H1 (cell line): ENCODE measurements at regions not wholly inside any gene's neighbourhood (a gene's known extent, or its start where the extent isn't known, plus 50 kb on each side); places are given as distances from the start of the nearest gene placed in this dataset.
"Not testable (repeated sequence)": the region's sequence is repeated elsewhere in the genome, so short reads cannot be mapped to it uniquely, and the experiment has no call there.

Experiments
- CTCF ChIA-PET: fragments of 300-600 bp; sonication (Branson Sonifier 250); formaldehyde crosslinking; loops from one replicate; lab custom pipeline; 2021; ENCODE audit not compliant: partially characterized antibody; lab: Charles Lee
- POLR2A ChIA-PET: fragments of 300-600 bp; sonication (Branson Sonifier 250); formaldehyde crosslinking; loops from one replicate; lab custom pipeline; 2021; ENCODE audit warnings: inconsistent platforms; ENCODE audit not compliant: partially characterized antibody; lab: Charles Lee
- DNase-seq, 2 experiments: peaks; one replicate each; pipeline versions ENCODE4 v3.0.0 to v3.0.0-alpha.2; 2010 to 2022; ENCODE audit warnings: low spot score in 2 of 2, low read depth in 1 of 2, mixed read lengths in 1 of 2
- FAIRE-seq: peaks from 2 replicates; lab custom pipeline; 2011; peaks lifted over from hg19 to GRCh38; lab: Jason Lieb, UNC
- H2AFZ ChIP-seq: 2 replicates; pipeline ENCODE4 v1.8.1; 2012; ENCODE audit warnings: low read length, inconsistent platforms
- H2AK5ac ChIP-seq: 2 replicates; pipeline ENCODE4 v1.6.1; 2013; ENCODE audit warnings: low read depth, low read length
- H2BK120ac ChIP-seq: replicated peaks from 2 replicates; pipeline ENCODE3; 2013; ENCODE audit warnings: low read depth, low read length, inconsistent platforms
- H2BK12ac ChIP-seq: 2 replicates; pipeline ENCODE4 v1.6.1; 2013; ENCODE audit warnings: low read depth, low read length
- H2BK15ac ChIP-seq: 2 replicates; pipeline ENCODE4 v1.6.1; 2013; ENCODE audit warnings: low read length
- H2BK20ac ChIP-seq: 2 replicates; pipeline ENCODE4 v1.6.1; 2013; ENCODE audit warnings: low read length
- H2BK5ac ChIP-seq: 2 replicates; pipeline ENCODE4 v1.6.1; 2013; ENCODE audit warnings: low read depth, low read length
- H3K14ac ChIP-seq: 2 replicates; pipeline ENCODE4 v1.6.1; 2013; ENCODE audit warnings: inconsistent platforms; ENCODE audit not compliant: insufficient read length
- H3K18ac ChIP-seq: 2 replicates; pipeline ENCODE4 v1.6.1; 2013; ENCODE audit warnings: low read length; ENCODE audit errors: extremely low read depth
- H3K23ac ChIP-seq: 2 replicates; pipeline ENCODE4 v1.6.1; 2013; ENCODE audit warnings: inconsistent platforms; ENCODE audit not compliant: insufficient read length
- H3K23me2 ChIP-seq: 2 replicates; pipeline ENCODE4 v1.6.1; 2013; ENCODE audit warnings: low read depth, low read length
- H3K27ac ChIP-seq: 2 replicates; pipeline ENCODE4 v1.6.1; 2011; ENCODE audit warnings: low read depth, low read length, inconsistent platforms
- H3K27me3 ChIP-seq, 4 experiments: replicated peaks in 1 of 4; 1 replicate in 1 of 4; 2 replicates in 3 of 4; pipeline versions ENCODE4 v1.6.1 to v1.8.1; 2011 to 2013; ENCODE audit warnings: low read length in 3 of 4, mild to moderate bottlenecking in 3 of 4, inconsistent platforms in 2 of 4, mixed read lengths in 2 of 4, moderate library complexity in 1 of 4; ENCODE audit not compliant: control insufficient read depth in 3 of 4, insufficient read depth in 3 of 4; ENCODE audit errors: extremely low read depth in 1 of 4
- H3K36me3 ChIP-seq, 4 experiments: 2 replicates each; pipeline versions ENCODE4 v1.6.1 to v1.8.1; 2011 to 2013; ENCODE audit warnings: mild to moderate bottlenecking in 4 of 4, low read length in 3 of 4, moderate library complexity in 2 of 4, control low read depth in 1 of 4, inconsistent platforms in 1 of 4; ENCODE audit not compliant: insufficient read depth in 4 of 4, control insufficient read depth in 2 of 4
- H3K4ac ChIP-seq: replicated peaks from 2 replicates; pipeline ENCODE3; 2013; ENCODE audit warnings: low read length, low read depth, mixed read lengths, inconsistent platforms; ENCODE audit not compliant: insufficient read length
- H3K4me1 ChIP-seq, 4 experiments: replicated peaks in 1 of 4; 1 replicate in 1 of 4; 2 replicates in 3 of 4; pipeline versions ENCODE4 v1.6.1 to v1.8.1; 2011 to 2013; ENCODE audit warnings: low read length in 3 of 4, inconsistent platforms in 2 of 4, mixed read lengths in 1 of 4; ENCODE audit not compliant: insufficient read depth in 4 of 4, control insufficient read depth in 3 of 4
- H3K4me2 ChIP-seq, 2 experiments: 2 replicates each; pipeline versions ENCODE4 v1.6.1 to v1.8.1; 2011 to 2013; ENCODE audit warnings: low read depth in 2 of 2, low read length in 2 of 2, control low read depth in 1 of 2, inconsistent platforms in 1 of 2, mild to moderate bottlenecking in 1 of 2; ENCODE audit not compliant: insufficient read depth in 1 of 2
- H3K4me3 ChIP-seq, 4 experiments: fragments of 200-600, 300-600 bp in 1 of 4; sonication (generic), shearing (Covaris generic), sonication (Bioruptor Twin) in 1 of 4; 2 replicates each; pipeline versions ENCODE4 v1.5.1 to v1.8.1; 2011 to 2016; ENCODE audit warnings: low read length in 4 of 4, low read depth in 3 of 4, control low read depth in 2 of 4, inconsistent platforms in 2 of 4, mild to moderate bottlenecking in 2 of 4, mixed read lengths in 1 of 4, moderate library complexity in 1 of 4; ENCODE audit not compliant: insufficient read depth in 2 of 4; ENCODE audit errors: extremely low read depth in 1 of 4
- H3K56ac ChIP-seq: replicated peaks from 2 replicates; pipeline ENCODE3; 2013; ENCODE audit warnings: low read depth, mild to moderate bottlenecking, mixed read lengths, low read length, inconsistent platforms; ENCODE audit not compliant: insufficient read length
- H3K79me1 ChIP-seq: 2 replicates; pipeline ENCODE4 v1.6.1; 2013; ENCODE audit warnings: low read depth, low read length, control low read depth
- H3K79me2 ChIP-seq, 2 experiments: 2 replicates each; pipeline versions ENCODE4 v1.6.1 to v1.8.1; 2012 to 2013; ENCODE audit warnings: low read length in 2 of 2, mild to moderate bottlenecking in 2 of 2, inconsistent platforms in 1 of 2; ENCODE audit not compliant: insufficient read depth in 2 of 2, control insufficient read depth in 1 of 2
- H3K9ac ChIP-seq, 4 experiments: replicated peaks in 1 of 4; 1 replicate in 1 of 4; 2 replicates in 3 of 4; pipeline versions ENCODE4 v1.6.1 to v1.8.1; 2011 to 2013; ENCODE audit warnings: low read depth in 3 of 4, low read length in 3 of 4, control low read depth in 2 of 4, mild to moderate bottlenecking in 2 of 4, moderate library complexity in 2 of 4, inconsistent platforms in 1 of 4; ENCODE audit errors: extremely low read depth in 1 of 4
- H3K9me3 ChIP-seq, 2 experiments: 2 replicates each; pipeline versions ENCODE4 v1.6.1 to v1.8.1; 2012 to 2013; ENCODE audit warnings: mild to moderate bottlenecking in 2 of 2, moderate library complexity in 2 of 2, control low read depth in 1 of 2, inconsistent platforms in 1 of 2, low read depth in 1 of 2, low read length in 1 of 2, mixed read lengths in 1 of 2; ENCODE audit not compliant: insufficient read depth in 2 of 2
- H4K20me1 ChIP-seq, 2 experiments: replicated peaks in 1 of 2; 2 replicates each; pipeline versions ENCODE3 to v1.8.1; 2011 to 2013; ENCODE audit warnings: inconsistent platforms in 2 of 2, low read length in 2 of 2, mild to moderate bottlenecking in 1 of 2; ENCODE audit not compliant: insufficient read depth in 2 of 2, control insufficient read depth in 1 of 2
- H4K5ac ChIP-seq: 2 replicates; pipeline ENCODE4 v1.6.1; 2013; ENCODE audit warnings: low read length, low read depth, mixed read lengths, inconsistent platforms; ENCODE audit not compliant: insufficient read length
- H4K8ac ChIP-seq: 2 replicates; pipeline ENCODE4 v1.8.0; 2013; ENCODE audit warnings: mild to moderate bottlenecking, moderate library complexity, low read length, inconsistent platforms; ENCODE audit not compliant: insufficient read depth; ENCODE audit errors: extremely low read depth
- H4K91ac ChIP-seq: replicated peaks from 2 replicates; pipeline ENCODE3; 2013; ENCODE audit warnings: low read length, mixed read lengths, inconsistent platforms; ENCODE audit not compliant: insufficient read length
- RAD21 ChIP-seq, 2 experiments: IDR thresholded peaks in 1 of 2; conservative IDR thresholded peaks in 1 of 2; 2 replicates each; pipeline ENCODE4 v1.6.1; 2011; ENCODE audit warnings: low read depth in 2 of 2, low read length in 2 of 2, improper control_type of control experiment in 1 of 2, inconsistent platforms in 1 of 2, mild to moderate bottlenecking in 1 of 2, moderate library complexity in 1 of 2
- WGBS, 2 experiments: shearing (Covaris generic) in 1 of 2; methylation state at CpG; one replicate each; pipeline versions ENCODE4 v1.1.6 to v1.1.7; 2013 to 2015; ENCODE audit warnings: low lambda C conversion rate in 2 of 2, mixed read lengths in 2 of 2, inconsistent platforms in 1 of 2, low coverage in 1 of 2, missing lambda C conversion rate in 1 of 2; ENCODE audit not compliant: insufficient replicate concordance in 2 of 2, insufficient coverage in 1 of 2, insufficient read length in 1 of 2; ENCODE audit errors: extremely low coverage in 1 of 2, missing lambda C conversion rate in 1 of 2; 5-methylcytosine and 5-hydroxymethylcytosine counted together
- TF ChIP-seq, protein P1 (sequence below), 3 experiments: IDR thresholded peaks; 1 replicate in 2 of 3; 2 replicates in 1 of 3; pipeline versions ENCODE4 v1.5.1 to v1.6.1; 2011; ENCODE audit warnings: low read length in 3 of 3, mild to moderate bottlenecking in 3 of 3, inconsistent platforms in 2 of 3, low read depth in 1 of 3, moderate library complexity in 1 of 3; ENCODE audit not compliant: insufficient read depth in 1 of 3; ENCODE audit errors: control extremely low read depth in 1 of 3

DNA sequence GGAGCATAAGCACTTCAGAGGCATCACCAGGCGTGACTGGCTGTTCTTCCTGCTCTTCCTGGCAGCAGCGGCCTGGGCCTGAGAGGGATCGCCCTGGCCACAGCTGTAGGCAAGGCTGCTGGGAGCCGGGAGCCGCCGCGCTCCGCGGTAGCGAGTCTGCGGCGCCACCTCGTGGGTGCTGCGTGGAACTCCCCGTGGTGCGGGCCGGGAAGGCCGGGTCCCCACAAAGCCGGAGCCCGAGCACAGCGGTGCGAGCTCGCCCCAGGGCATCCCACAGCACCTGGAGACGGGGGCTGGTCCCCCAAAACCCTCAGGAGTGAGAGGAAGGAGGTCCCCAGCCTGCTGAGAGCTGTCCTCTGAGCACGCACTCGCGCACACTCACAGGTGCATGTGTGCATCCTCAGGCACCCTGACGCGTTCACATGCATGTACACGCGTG is 1546.5 kb downstream of the RPIA start:
- H3K18ac ChIP-seq, H3K9me3 ChIP-seq, H3K9ac ChIP-seq, H3K56ac ChIP-seq, H3K36me3 ChIP-seq, FAIRE-seq, H2BK120ac ChIP-seq, H3K4me2 ChIP-seq, H3K4me3 ChIP-seq, H3K4ac ChIP-seq, H2AFZ ChIP-seq, H4K5ac ChIP-seq, H3K27ac ChIP-seq, H4K8ac ChIP-seq, CTCF ChIA-PET, H3K23me2 ChIP-seq, H2BK5ac ChIP-seq, H3K79me1 ChIP-seq, H3K27me3 ChIP-seq, H2BK20ac ChIP-seq, POLR2A ChIA-PET, H2BK15ac ChIP-seq, H4K20me1 ChIP-seq, H3K4me1 ChIP-seq, H3K23ac ChIP-seq, H4K91ac ChIP-seq, H3K79me2 ChIP-seq, H3K14ac ChIP-seq: not testable (repeated sequence)
- 0 out of 2 replicates have a peak overlapping the region, but pooled peaks have one; percentile 50 for H2BK12ac ChIP-seq
- 46% methylated on average over 30 of the region's 31 CpGs; no CpG with 5 or more reads in 1 of the 2 experiments for WGBS, 2 experiments
- H2AK5ac ChIP-seq: 0 out of 2 replicates have a peak overlapping the region, but pooled peaks have one; percentile 53
- TF ChIP-seq, protein P1, sequence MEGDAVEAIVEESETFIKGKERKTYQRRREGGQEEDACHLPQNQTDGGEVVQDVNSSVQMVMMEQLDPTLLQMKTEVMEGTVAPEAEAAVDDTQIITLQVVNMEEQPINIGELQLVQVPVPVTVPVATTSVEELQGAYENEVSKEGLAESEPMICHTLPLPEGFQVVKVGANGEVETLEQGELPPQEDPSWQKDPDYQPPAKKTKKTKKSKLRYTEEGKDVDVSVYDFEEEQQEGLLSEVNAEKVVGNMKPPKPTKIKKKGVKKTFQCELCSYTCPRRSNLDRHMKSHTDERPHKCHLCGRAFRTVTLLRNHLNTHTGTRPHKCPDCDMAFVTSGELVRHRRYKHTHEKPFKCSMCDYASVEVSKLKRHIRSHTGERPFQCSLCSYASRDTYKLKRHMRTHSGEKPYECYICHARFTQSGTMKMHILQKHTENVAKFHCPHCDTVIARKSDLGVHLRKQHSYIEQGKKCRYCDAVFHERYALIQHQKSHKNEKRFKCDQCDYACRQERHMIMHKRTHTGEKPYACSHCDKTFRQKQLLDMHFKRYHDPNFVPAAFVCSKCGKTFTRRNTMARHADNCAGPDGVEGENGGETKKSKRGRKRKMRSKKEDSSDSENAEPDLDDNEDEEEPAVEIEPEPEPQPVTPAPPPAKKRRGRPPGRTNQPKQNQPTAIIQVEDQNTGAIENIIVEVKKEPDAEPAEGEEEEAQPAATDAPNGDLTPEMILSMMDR (IDR thresholded peaks at IDR 0.05; ENCODE audit: control extremely low read depth in 1 of 3, insufficient read depth in 1 of 3, low read depth in 1 of 3, low read length in 3 of 3): peak in 2 of 3 experiments; percentile 27 to 38; a peak in 3 of 4 replicates
- TF ChIP-seq RAD21 (IDR thresholded peaks at IDR 0.05 in 1 of 2, conservative IDR thresholded peaks at IDR 0.05 in 1 of 2; ENCODE audit: low read depth in 2 of 2, low read length in 2 of 2): peak; percentile 55 to 57
- DNase-seq: peak in 1 of 2 experiments; percentile 89
